ENCODE measurements at regions not wholly inside any gene's neighbourhood (a gene's known extent, or its start where the extent isn't known, plus 50 kb on each side); places are given as distances from the start of the nearest gene placed in this dataset.
"Not testable (repeated sequence)": the region's sequence is repeated elsewhere in the genome, so short reads cannot be mapped to it uniquely, and the experiment has no call there.

DNA sequence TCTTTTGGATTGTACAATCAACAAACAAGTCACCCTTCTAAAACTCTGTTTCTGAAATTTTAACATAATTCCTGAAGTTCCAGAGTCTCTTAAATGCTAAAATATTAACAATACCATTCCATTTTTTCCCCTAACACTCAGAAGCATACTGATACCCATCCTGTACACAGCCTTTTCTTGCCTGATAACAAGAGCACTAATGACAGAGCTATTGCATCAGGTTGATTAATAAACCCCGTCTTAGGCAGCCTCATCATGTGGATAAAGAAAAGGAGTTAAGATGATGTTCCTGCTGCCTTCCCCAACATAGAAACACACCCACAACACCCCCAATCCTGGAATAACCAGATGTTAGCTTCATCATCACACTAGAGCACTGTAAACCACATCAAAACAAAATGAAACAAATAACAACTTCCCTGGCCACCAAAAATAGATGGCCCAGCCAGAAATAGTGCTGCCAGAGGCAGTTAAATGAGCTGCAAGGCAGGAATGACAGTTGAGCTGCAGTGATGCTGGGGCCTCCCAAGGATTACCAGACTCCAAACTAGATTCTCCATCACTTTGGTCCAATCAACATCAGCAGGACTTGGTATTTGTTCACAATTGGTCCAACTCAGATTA, 93.8 kb upstream of the NBPF26 start:
- H3K9me3 ChIP-seq; H3K4me1 ChIP-seq; intact Hi-C loops (cut with DNase I); H3K36me3 ChIP-seq; DNase-seq; H3K4me3 ChIP-seq; H3K27ac ChIP-seq; H3K27me3 ChIP-seq: not testable (repeated sequence)
- WGBS, 2 donors = no CpG with 5 or more reads among the region's 1 CpG

DNA sequence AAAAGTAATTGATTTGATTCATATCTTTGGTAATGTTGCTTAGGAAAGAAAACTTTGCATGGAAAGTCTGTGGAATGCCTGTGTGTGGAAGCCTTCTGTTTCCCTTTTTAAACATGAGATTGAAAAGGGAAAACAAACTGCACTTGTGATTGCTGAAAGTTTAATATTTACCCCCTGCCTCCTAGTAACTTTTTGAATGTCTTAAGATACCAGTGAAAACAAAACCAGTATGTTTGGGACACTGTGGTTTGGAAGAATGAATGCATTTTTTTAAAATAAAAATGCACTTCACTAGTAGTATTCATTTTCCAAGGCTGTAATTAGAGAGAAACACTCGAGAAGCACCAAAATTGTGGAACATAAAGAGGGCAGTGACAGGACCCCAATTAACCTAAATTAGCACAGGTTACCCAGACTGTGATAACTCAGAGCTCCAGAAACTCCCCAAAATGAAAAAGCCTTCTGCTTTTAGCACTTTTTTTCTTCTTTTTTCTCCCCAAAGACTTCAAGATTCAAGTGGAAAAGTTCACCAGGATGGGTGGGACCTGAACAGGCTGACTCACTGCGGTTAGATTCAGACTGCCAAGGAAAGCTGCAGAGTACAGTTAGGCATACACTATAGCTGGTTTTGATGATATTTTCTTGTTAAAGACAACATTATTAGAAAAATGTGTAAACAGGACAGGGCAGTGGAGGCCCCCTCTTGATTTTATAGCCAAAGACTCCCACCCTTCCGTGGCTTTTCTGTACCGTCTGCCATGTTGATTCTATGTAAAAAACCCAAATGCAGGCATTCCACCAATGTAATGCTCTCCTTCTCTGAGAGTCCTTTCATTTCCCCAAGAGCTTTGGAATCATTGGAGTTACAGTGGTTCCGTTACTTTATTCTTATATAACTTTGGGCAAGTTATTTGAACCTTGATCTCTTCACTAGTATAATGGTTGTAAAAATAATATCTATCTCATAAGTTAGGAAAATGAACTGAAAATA, 88.6 kb upstream of the NBPF26 start:
- H3K27me3 ChIP-seq; H3K36me3 ChIP-seq; DNase-seq; H3K4me3 ChIP-seq; H3K9me3 ChIP-seq; H3K4me1 ChIP-seq; intact Hi-C loops (cut with DNase I); H3K27ac ChIP-seq: not testable (repeated sequence)
- no CpG with 5 or more reads among the region's 5 CpGs for WGBS, 2 donors

DNA sequence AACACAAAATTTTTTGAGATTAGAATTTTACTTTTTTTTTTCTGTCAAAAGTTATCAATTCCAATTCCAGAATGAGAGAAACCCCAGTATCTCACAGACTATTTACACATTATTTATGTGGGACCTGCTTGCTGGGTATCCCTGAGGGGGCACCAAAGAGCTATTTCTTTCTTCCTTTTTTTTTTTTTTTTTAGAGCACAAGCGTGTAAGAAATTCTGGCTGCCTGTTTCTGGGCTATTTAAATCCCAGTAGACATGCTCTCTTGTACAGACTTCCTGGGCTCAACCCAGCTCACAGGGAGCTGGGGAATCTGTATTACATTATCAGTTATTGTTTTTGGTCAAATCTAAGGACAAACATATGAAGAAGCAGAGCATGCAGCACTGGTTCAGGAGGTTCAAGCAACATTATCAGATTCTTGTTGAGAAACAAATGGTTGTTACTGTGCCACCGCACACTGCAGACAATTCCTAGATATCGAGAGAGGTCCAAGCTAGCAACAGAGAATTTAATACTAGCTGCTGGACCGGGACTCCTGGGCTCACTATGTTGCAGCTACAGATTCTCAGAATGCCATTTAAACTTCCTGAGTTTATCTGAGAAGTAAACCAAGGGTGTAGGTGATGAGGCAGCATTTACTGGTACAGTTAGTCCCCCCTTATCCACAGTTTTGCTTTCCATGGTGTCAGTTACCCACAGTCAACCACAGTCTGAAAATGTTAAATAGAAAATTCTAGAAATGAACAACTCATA, 83.3 kb upstream of the NBPF26 start:
- H3K4me1 ChIP-seq; H3K36me3 ChIP-seq; H3K27ac ChIP-seq; H3K4me3 ChIP-seq; DNase-seq; intact Hi-C loops (cut with DNase I); H3K27me3 ChIP-seq; H3K9me3 ChIP-seq: not testable (repeated sequence)
- 39% methylated on average over 1 of the region's 4 CpGs; no CpG with 5 or more reads in 1 of the 2 donors for WGBS, 2 donors

DNA sequence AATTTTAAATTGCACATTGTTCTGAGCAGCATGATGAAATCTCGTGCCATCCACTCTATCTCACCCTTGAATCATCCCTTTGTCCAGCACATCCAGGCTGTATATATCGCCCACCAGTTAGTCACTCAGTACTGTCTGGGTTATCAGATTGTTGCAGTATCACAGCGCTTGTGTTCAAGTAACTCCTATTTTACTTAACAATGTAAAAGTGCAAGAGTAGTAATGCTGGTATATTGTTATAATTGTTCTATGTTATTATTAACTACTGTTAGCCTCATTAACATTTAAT, 82.8 kb upstream of the NBPF26 start:
- WGBS, 2 donors = no CpG with 5 or more reads among the region's 3 CpGs

DNA sequence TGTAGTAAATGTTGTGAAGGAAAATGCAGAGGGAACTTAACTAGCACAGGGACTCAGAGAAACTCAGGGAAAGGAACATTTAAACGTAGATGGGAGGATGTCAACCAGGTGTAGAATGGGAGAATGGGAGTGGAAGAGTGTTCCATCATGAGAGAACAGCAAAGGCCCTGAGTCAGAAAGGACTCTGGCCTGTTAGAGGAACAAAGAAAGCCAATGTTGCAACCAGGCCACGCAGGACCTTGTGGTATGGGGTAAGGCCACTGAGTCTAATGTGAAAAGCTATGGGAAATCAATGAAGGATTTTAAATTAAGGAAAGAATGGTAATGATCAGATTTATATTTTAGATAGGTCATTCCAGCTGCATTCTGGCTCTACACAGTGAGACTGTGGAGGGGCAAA, 76.6 kb upstream of the NBPF26 start:
- no CpG with 5 or more reads among the region's 2 CpGs for WGBS, 2 donors

More for the DNA sequence above, 82.8 kb upstream of the NBPF26 start:
- H3K4me3 ChIP-seq; H3K4me1 ChIP-seq; H3K9me3 ChIP-seq; H3K27ac ChIP-seq; H3K36me3 ChIP-seq; H3K27me3 ChIP-seq; intact Hi-C loops (cut with DNase I); DNase-seq: not testable (repeated sequence)

DNA sequence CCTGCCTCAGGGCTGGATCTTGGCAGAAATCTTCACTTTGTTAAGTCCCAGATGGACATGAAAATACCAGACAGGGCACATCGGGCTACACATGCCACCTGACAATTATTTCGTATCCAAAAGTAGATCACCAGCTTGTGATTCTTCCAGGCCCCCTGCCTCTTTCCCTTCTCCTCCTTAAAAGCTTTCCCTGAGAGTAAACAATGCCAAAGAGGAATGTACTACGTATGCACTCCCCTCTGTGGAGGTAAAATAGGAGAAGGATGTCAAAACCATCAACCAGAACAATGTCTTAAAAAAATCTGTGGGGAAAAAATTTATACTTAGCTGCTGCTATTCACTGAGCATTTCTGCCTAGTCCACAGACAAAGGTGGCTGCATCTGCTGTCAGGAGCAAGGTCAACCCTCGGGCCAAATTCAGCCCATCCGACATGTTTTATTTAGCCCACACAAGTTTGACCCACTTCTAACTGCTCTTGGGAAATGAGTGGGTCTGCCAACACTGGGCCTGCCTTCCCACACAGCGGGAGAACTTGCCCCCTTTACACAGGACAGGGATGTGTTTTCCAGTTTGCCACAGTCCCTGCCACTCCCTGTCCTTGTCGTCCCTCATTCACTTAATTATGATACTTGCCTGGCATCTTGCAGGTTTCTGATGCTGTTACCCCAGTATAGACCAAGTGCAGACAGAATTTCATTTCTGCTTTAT, 74.7 kb upstream of the NBPF26 start:
- H3K27me3 ChIP-seq; H3K9me3 ChIP-seq; intact Hi-C loops (cut with DNase I); H3K36me3 ChIP-seq; H3K4me3 ChIP-seq; H3K4me1 ChIP-seq; H3K27ac ChIP-seq; DNase-seq: not testable (repeated sequence)
- WGBS, 2 donors = no CpG with 5 or more reads among the region's 7 CpGs

More for the DNA sequence above, 76.6 kb upstream of the NBPF26 start:
- H3K27ac ChIP-seq; DNase-seq; H3K4me3 ChIP-seq; H3K4me1 ChIP-seq; H3K9me3 ChIP-seq; H3K27me3 ChIP-seq; intact Hi-C loops (cut with DNase I); H3K36me3 ChIP-seq: not testable (repeated sequence)

DNA sequence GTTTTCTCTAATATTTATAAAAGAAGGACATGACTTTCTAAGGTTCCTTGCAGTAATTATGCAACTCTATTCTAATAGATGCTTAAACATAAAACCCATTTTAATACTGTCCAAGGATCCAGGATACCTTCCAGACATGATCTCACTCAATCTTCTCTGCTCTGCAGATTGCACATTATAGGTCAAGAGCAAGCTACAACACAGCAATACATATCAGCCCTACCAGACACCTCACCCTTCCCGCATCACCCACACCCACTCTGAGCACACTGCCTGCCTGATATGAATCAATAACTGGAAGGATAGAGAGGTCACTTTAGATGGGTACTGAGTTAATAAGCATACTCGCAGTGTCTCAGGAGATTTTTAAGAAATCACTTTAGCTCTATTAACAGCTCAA, 74.0 kb upstream of the NBPF26 start:
- H3K27ac ChIP-seq; H3K9me3 ChIP-seq; intact Hi-C loops (cut with DNase I); H3K36me3 ChIP-seq; H3K4me1 ChIP-seq; DNase-seq; H3K4me3 ChIP-seq; H3K27me3 ChIP-seq: not testable (repeated sequence)
- WGBS, 2 donors = no CpG with 5 or more reads among the region's 2 CpGs

DNA sequence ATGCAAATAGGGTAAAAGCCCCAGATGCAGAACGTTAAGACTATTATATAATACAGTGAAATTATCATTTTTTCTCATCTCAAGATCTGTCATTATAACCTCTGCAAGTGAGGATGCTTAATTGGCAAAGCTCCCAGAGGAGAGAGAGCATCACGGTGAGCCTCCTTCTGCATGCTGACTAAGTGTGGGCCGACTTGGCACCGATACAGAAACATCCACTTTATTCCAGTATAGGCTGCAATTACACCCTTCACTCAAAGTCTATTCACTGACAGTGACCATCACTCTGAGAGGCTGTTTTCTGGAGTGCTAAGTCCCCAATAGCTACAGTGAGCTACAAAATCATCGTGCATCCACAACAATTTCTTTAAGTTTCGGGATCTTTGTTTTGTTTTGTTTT, 69.6 kb upstream of the NBPF26 start:
- H3K27me3 ChIP-seq; H3K4me1 ChIP-seq; H3K4me3 ChIP-seq; intact Hi-C loops (cut with DNase I); DNase-seq; H3K36me3 ChIP-seq; H3K27ac ChIP-seq; H3K9me3 ChIP-seq: not testable (repeated sequence)
- 31% methylated on average over 1 of the region's 6 CpGs; no CpG with 5 or more reads in 1 of the 2 donors for WGBS, 2 donors

DNA sequence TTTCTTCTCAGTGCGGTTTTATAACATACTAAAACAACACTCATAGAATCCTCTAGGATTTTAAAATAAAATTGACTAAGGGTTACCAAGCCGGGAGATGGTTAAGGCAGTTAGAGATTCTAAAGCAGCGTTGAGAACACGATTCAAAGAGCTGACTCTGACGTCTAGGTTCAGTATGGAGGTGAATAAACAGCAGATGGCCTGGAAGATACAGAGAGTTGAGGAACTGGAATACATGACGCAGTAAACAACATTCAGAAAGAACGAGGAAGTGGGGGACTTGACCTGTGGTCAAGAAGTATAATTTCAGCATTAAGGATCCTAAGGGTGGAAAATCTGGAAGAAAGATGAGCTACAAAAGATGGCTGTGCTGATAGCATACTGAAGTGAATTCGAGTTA, 68.4 kb upstream of the NBPF26 start:
- H3K4me1 ChIP-seq, H3K9me3 ChIP-seq: not testable (repeated sequence)
- WGBS, 2 donors = no CpG with 5 or more reads among the region's 8 CpGs

DNA sequence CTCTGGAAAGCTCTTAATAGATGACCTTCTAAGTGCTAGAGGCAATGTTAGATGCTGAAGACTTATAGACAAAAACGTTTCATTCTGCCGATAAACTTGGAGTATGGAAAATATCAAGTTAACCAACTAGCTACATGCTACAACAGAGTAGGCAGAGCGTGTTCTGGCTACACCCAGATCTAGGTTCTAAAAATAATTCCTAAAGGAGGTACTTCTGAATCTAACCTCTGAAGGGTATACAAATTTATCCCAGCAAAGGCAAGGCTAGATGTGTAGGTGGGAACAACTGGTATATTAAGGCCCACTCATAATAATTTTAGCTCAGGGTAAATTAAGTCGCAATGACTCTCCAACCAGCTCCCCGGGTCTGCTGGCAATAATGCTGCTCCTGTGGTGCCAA, 67.6 kb upstream of the NBPF26 start:
- intact Hi-C loops (cut with DNase I); DNase-seq: not testable (repeated sequence)
- WGBS, 2 donors = no CpG with 5 or more reads among the region's 5 CpGs

More for the DNA sequence above, 68.4 kb upstream of the NBPF26 start:
- H3K27me3 ChIP-seq; H3K4me3 ChIP-seq; intact Hi-C loops (cut with DNase I); DNase-seq; H3K27ac ChIP-seq; H3K36me3 ChIP-seq: not testable (repeated sequence)

DNA sequence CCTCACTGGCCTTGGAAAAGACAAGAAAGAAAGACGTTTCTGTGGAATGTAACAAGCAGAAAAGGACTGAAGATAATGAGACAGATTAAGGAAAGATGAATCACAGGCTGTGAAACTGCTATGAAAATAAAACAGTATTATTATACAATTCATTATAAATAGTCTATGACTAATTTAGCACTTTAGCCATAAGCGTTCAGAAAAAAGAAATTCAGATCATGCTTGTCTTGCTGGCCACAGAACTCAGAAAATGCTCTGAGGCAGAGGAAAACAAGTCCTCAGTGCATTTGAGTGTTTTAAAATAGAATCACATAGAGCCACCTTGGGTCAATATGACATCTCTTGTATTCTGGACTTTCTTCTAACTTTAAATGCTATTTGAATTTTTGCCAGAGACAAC, 65.9 kb upstream of the NBPF26 start:
- H3K27me3 ChIP-seq; intact Hi-C loops (cut with DNase I); H3K27ac ChIP-seq; DNase-seq; H3K4me3 ChIP-seq; H3K9me3 ChIP-seq; H3K36me3 ChIP-seq; H3K4me1 ChIP-seq: not testable (repeated sequence)
- WGBS, 2 donors = 71 to 89% methylated on average over 1 of the region's 2 CpGs

More for the DNA sequence above, 67.6 kb upstream of the NBPF26 start:
- not testable (repeated sequence) for H3K36me3 ChIP-seq, H3K4me1 ChIP-seq, H3K9me3 ChIP-seq, H3K4me3 ChIP-seq, H3K27me3 ChIP-seq, H3K27ac ChIP-seq

DNA sequence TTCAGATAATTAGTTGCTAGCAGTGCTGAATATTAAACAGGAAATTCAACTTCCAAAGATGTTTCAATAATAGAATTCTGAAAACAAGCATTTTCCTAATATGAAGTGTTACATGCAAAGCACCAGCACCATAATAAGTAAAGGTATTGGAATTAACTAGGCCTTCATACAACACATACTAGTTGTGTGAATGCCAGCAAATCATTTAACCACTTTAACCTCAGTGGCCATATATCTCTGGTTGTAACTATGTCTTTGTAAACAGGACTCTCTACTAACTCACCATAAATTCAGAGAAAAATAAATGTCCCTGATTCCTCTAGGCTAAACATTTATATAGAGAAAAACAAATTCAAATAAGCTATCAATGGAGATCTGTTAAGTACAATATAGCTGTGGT, 65.1 kb upstream of the NBPF26 start:
- intact Hi-C loops (cut with DNase I); H3K36me3 ChIP-seq; H3K27me3 ChIP-seq; H3K4me3 ChIP-seq; H3K9me3 ChIP-seq; H3K4me1 ChIP-seq; DNase-seq; H3K27ac ChIP-seq: not testable (repeated sequence)

Measured in sigmoid colon (tissue), 6 donors.